GM23338 (cell line): ENCODE measurements at regions not wholly inside any gene's neighbourhood (a gene's known extent, or its start where the extent isn't known, plus 50 kb on each side); places are given as distances from the start of the nearest gene placed in this dataset.

Experiments used
- ATAC-seq: fragments of 200-7000 bp; cut with Tn5 transposase; 3 replicates; pipeline ENCODE4 v1.9.1; 2020
- DNase-seq: peaks from one replicate; pipeline ENCODE4 v3.0.0-alpha.2; 2015; ENCODE audit warnings: low spot score
- H2AFZ ChIP-seq: fragments of 200-600 bp; sonication (generic); 2 replicates; pipeline ENCODE4 v1.8.0; 2016; ENCODE audit warnings: antibody characterized with exemption, mild to moderate bottlenecking, moderate library complexity
- H3F3A ChIP-seq: fragments of 200-600 bp; sonication (generic); replicated peaks from 2 replicates; pipeline ENCODE4 v1.8.0; 2017; ENCODE audit warnings: antibody characterized with exemption, mixed run types, low read depth
- H3K27ac ChIP-seq: fragments of 200-600 bp; sonication (generic); 2 replicates; pipeline ENCODE4 v1.6.1; 2016; ENCODE audit warnings: low read depth
- H3K27me3 ChIP-seq: fragments of 200-600 bp; sonication (generic); 2 replicates; pipeline ENCODE4 v1.8.0; 2016; ENCODE audit warnings: mild to moderate bottlenecking, mixed run types, moderate library complexity; ENCODE audit not compliant: insufficient read depth
- H3K36me3 ChIP-seq: fragments of 200-600 bp; sonication (generic); 2 replicates; pipeline ENCODE4 v1.8.0; 2016; ENCODE audit warnings: mild to moderate bottlenecking; ENCODE audit not compliant: insufficient read depth
- H3K4me1 ChIP-seq: fragments of 200-600 bp; sonication (generic); 2 replicates; pipeline ENCODE4 v1.8.0; 2016; ENCODE audit warnings: mild to moderate bottlenecking, moderate library complexity; ENCODE audit not compliant: insufficient read depth
- H3K4me2 ChIP-seq: fragments of 200-600 bp; sonication (generic); 2 replicates; pipeline ENCODE4 v1.7.1; 2017; ENCODE audit warnings: mixed run types
- H3K4me3 ChIP-seq: fragments of 200-600 bp; sonication (generic); 2 replicates; pipeline ENCODE4 v1.6.1; 2016; ENCODE audit warnings: mixed run types
- H3K79me2 ChIP-seq: fragments of 200-600 bp; sonication (generic); replicated peaks from 2 replicates; pipeline ENCODE4 v1.8.0; 2017; ENCODE audit warnings: mild to moderate bottlenecking; ENCODE audit not compliant: insufficient read depth
- H3K9me2 ChIP-seq: fragments of 200-600 bp; sonication (generic); 2 replicates; pipeline ENCODE4 v1.8.0; 2017; ENCODE audit not compliant: insufficient read depth
- H4K20me1 ChIP-seq: fragments of 200-600 bp; sonication (generic); replicated peaks from 2 replicates; pipeline ENCODE4 v1.8.0; 2017; ENCODE audit warnings: mild to moderate bottlenecking; ENCODE audit not compliant: insufficient read depth
- H3K27ac Mint-ChIP-seq: 2 replicates; pipeline ENCODE4 v1.8.0; 2020; ENCODE audit warnings: inconsistent platforms, mild to moderate bottlenecking, moderate library complexity, mixed read lengths
- H3K27me3 Mint-ChIP-seq: 3 replicates; pipeline ENCODE4 v1.8.0; 2022; ENCODE audit warnings: low read depth, mild to moderate bottlenecking, moderate library complexity, mixed read lengths, inconsistent platforms; ENCODE audit not compliant: insufficient read depth, poor library complexity
- H3K36me3 Mint-ChIP-seq: 3 replicates; pipeline ENCODE4 v1.8.0; 2021; ENCODE audit warnings: low read depth, mild to moderate bottlenecking, inconsistent platforms, moderate library complexity, mixed read lengths
- H3K4me1 Mint-ChIP-seq: 3 replicates; pipeline ENCODE4 v1.8.0; 2020; ENCODE audit warnings: mild to moderate bottlenecking, inconsistent platforms, mixed read lengths
- H3K4me3 Mint-ChIP-seq: 3 replicates; pipeline ENCODE4 v1.8.0; 2021; ENCODE audit warnings: moderate library complexity, mild to moderate bottlenecking, inconsistent platforms, mixed read lengths
- H3K9me3 Mint-ChIP-seq: 3 replicates; pipeline ENCODE4 v1.8.0; 2020; ENCODE audit warnings: moderate library complexity, mild to moderate bottlenecking, inconsistent platforms, mixed read lengths
- CREB1 ChIP-seq: fragments of 250-450 bp; sonication (Bioruptor Pico); IDR thresholded peaks from 2 replicates; pipeline ENCODE4 v1.5.0; 2020; ENCODE audit warnings: low read depth, mild to moderate bottlenecking, moderate library complexity
- EZH2 ChIP-seq: fragments of 200-600 bp; sonication (generic); IDR thresholded peaks from one replicate; pipeline ENCODE4 v1.8.0; 2017; ENCODE audit warnings: antibody characterized with exemption, mild to moderate bottlenecking, low read depth; ENCODE audit not compliant: unreplicated experiment
- NANOG ChIP-seq: IDR thresholded peaks from 2 replicates; pipeline ENCODE4 v1.6.1; 2016; ENCODE audit warnings: antibody characterized with exemption, borderline replicate concordance
- REST ChIP-seq: IDR thresholded peaks from one replicate; pipeline ENCODE4 v1.6.1; 2018; ENCODE audit warnings: antibody characterized with exemption; ENCODE audit not compliant: unreplicated experiment
- TF ChIP-seq, protein P1 (sequence below): IDR thresholded peaks from 2 replicates; pipeline ENCODE4 v1.6.1; 2016; ENCODE audit warnings: antibody characterized with exemption
- TF ChIP-seq, protein P2 (sequence below), 2 experiments: fragments of 200-600 bp in 1 of 2; sonication (generic) in 1 of 2; conservative IDR thresholded peaks; 2 replicates each; pipeline versions ENCODE4 v1.5.1 to v1.6.1; 2016 to 2017; ENCODE audit warnings: antibody characterized with exemption in 2 of 2, low read depth in 2 of 2, mild to moderate bottlenecking in 2 of 2, moderate library complexity in 1 of 2

DNA sequence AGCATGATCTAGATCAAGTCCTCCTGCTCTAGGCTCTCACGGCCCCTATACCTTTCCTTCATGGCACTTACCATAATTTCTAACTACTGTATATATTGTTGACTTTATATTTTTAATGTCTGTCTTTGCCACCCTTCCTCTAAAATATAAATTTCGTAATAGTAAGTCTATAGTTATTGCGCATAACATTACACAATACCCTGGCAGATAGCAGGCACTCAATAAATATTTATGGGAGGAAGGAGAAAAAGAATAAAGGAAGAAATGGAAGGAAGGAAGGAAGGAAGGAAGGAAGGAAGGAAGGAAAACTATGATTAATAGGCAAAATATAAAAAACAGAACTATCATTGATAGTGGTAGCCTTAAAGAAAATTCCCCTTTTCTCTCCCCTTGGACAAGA, 190.3 kb upstream of the LMCD1 start:
- DNase-seq, result no peak

More for the DNA sequence above, 190.3 kb upstream of the LMCD1 start:
- Histone ChIP-seq H3K4me3 (no peak overlapping the region), H3K9me2 (peaks cover 10% of the 10 kb centered on the region), H3F3A (no peaks in the 10 kb centered on the region), H3K27ac (no peak overlapping the region), H3K4me2 (no peak overlapping the region), H2AFZ (no peak overlapping the region), H3K27me3 (no peaks in the 10 kb centered on the region), H3K36me3 (no peaks in the 10 kb centered on the region; the same call in 1 of the 2 replicates), H3K79me2 (no peaks in the 10 kb centered on the region), H3K4me1 (peaks cover 2% of the 10 kb centered on the region; the same call in 1 of the 2 replicates), H4K20me1 (no peaks in the 10 kb centered on the region)
- Mint-ChIP-seq H3K9me3 (peaks cover 14% of the 10 kb centered on the region), H3K36me3 (peaks cover 5% of the 10 kb centered on the region; the same call in 2 of the 3 replicates), H3K27ac (no peak overlapping the region), H3K27me3 (peaks cover 7% of the 10 kb centered on the region), H3K4me1 (peaks cover 13% of the 10 kb centered on the region), H3K4me3 (no peak overlapping the region)
- TF ChIP-seq, protein P1, sequence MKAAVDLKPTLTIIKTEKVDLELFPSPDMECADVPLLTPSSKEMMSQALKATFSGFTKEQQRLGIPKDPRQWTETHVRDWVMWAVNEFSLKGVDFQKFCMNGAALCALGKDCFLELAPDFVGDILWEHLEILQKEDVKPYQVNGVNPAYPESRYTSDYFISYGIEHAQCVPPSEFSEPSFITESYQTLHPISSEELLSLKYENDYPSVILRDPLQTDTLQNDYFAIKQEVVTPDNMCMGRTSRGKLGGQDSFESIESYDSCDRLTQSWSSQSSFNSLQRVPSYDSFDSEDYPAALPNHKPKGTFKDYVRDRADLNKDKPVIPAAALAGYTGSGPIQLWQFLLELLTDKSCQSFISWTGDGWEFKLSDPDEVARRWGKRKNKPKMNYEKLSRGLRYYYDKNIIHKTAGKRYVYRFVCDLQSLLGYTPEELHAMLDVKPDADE, result no peak
- TF ChIP-seq EZH2 (no peak), CREB1 (CRISPR knock-in tag) (no peak), REST (no peak), NANOG (no peak)
- TF ChIP-seq, protein P2, sequence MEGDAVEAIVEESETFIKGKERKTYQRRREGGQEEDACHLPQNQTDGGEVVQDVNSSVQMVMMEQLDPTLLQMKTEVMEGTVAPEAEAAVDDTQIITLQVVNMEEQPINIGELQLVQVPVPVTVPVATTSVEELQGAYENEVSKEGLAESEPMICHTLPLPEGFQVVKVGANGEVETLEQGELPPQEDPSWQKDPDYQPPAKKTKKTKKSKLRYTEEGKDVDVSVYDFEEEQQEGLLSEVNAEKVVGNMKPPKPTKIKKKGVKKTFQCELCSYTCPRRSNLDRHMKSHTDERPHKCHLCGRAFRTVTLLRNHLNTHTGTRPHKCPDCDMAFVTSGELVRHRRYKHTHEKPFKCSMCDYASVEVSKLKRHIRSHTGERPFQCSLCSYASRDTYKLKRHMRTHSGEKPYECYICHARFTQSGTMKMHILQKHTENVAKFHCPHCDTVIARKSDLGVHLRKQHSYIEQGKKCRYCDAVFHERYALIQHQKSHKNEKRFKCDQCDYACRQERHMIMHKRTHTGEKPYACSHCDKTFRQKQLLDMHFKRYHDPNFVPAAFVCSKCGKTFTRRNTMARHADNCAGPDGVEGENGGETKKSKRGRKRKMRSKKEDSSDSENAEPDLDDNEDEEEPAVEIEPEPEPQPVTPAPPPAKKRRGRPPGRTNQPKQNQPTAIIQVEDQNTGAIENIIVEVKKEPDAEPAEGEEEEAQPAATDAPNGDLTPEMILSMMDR (conservative IDR thresholded peaks at IDR 0.05; ENCODE audit: low read depth in 2 of 2), result no peak
- ATAC-seq, result no peak
